Gastroesophageal sphincter (tissue), 4 donors: ENCODE measurements at regions not wholly inside any gene's neighbourhood (a gene's known extent, or its start where the extent isn't known, plus 50 kb on each side); places are given as distances from the start of the nearest gene placed in this dataset.

Experiments used
- ATAC-seq: fragments of 150-250 bp; one replicate; pipeline ENCODE4 v1.9.1; 2016; ENCODE audit warnings: mild to moderate bottlenecking, moderate library complexity
- H3K27ac ChIP-seq, 4 donors: fragments of 200-600 bp; sonication (generic) in 3 of 4; 1 replicate in 3 of 4; 2 replicates in 1 of 4; pipeline ENCODE4 v1.5.1; 2016 to 2019
- H3K27me3 ChIP-seq: fragments of 200-600 bp; sonication (generic); one replicate; pipeline ENCODE4 v1.5.1; 2019
- H3K36me3 ChIP-seq, 2 donors: fragments of 200-600 bp; sonication (generic); one replicate each; pipeline ENCODE4 v1.5.1; 2019; ENCODE audit warnings: control low read depth in 1 of 2
- H3K4me1 ChIP-seq, 3 donors: fragments of 200-600 bp; sonication (generic); 1 replicate in 2 of 3; 2 replicates in 1 of 3; pipeline ENCODE4 v1.5.1; 2016 to 2019; ENCODE audit warnings: control low read depth in 2 of 3
- H3K4me3 ChIP-seq, 2 donors: fragments of 200-600 bp; sonication (generic); one replicate each; pipeline ENCODE4 v1.5.1; 2019; ENCODE audit warnings: mild to moderate bottlenecking in 1 of 2, moderate library complexity in 1 of 2
- H3K9me3 ChIP-seq, 3 donors: fragments of 200-600 bp; sonication (generic); one replicate each; pipeline ENCODE4 v1.5.1; 2017 to 2019; ENCODE audit warnings: control low read depth in 2 of 3
- EP300 ChIP-seq: sonication (generic); formaldehyde crosslinking; IDR thresholded peaks from one replicate; pipeline ENCODE4 v1.6.1; 2017; ENCODE audit warnings: antibody characterized with exemption, mild to moderate bottlenecking
- POLR2A ChIP-seq, 2 donors: fragments of 450-650 bp; IDR thresholded peaks; one replicate each; pipeline ENCODE4 v1.6.1; 2017; ENCODE audit warnings: antibody characterized with exemption in 2 of 2, mild to moderate bottlenecking in 2 of 2, moderate library complexity in 1 of 2
- POLR2AphosphoS5 ChIP-seq: sonication (generic); formaldehyde crosslinking; IDR thresholded peaks from one replicate; pipeline ENCODE4 v1.6.1; 2017; ENCODE audit warnings: antibody characterized with exemption
- WGBS, 2 donors: methylation state at CpG; one replicate each; pipeline ENCODE4 v1.1.5; 2018; ENCODE audit warnings: low coverage in 1 of 2; 5-methylcytosine and 5-hydroxymethylcytosine counted together
- TF ChIP-seq, protein P1 (sequence below), 4 experiments: fragments of 200-600 bp in 2 of 4; fragments of 450-650 bp in 2 of 4; sonication (generic) in 1 of 4; IDR thresholded peaks; one replicate each; pipeline ENCODE4 v1.5.1; 2017 to 2019; ENCODE audit warnings: antibody characterized with exemption in 4 of 4, mild to moderate bottlenecking in 2 of 4, moderate library complexity in 2 of 4

DNA sequence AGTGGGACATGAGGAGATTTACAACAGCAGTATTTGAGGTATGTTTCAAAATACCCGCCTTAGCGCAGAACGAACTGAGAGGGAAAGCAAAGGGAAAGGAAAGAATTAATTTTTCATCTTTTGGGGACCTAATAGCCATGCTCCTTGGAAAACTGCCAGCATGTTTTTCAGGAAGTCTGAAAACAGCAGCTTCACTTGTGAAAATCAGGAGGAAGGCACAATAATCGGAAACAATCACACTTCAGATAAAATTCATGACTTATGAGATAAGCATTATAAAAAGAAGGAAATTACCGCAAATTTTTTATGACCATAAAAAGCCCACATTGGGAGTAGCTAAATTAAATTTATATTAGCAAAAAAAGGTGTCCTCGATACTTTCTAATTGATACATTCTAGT, 541.1 kb downstream of the HAO1 start:
- no peak for ATAC-seq
- 46 to 71% methylated on average over 6 of the region's 6 CpGs for WGBS, 2 donors

DNA sequence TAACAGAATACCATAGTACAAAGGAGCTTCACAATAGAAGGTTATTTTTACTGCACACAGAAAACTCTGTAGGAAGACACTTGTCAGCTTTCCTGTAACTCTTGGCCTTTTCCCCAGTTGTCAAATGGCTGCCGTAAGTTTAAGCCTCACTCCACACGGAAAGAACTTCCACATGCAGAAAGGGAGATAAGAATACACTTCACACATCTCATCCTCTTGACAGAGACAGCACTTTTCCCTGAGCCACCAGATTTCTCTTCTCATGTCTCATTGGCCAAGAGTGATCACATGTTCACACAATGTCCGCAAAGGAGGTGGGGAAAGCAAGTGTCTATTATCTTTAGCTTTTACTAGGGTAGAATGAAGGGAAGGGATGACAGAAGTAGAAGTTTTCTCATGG, 540.7 kb downstream of the HAO1 start:
- TF ChIP-seq EP300 (no peak), POLR2AphosphoS5 (no peak), POLR2A (IDR thresholded peaks at IDR 0.05) (no peak)
- TF ChIP-seq, protein P1, sequence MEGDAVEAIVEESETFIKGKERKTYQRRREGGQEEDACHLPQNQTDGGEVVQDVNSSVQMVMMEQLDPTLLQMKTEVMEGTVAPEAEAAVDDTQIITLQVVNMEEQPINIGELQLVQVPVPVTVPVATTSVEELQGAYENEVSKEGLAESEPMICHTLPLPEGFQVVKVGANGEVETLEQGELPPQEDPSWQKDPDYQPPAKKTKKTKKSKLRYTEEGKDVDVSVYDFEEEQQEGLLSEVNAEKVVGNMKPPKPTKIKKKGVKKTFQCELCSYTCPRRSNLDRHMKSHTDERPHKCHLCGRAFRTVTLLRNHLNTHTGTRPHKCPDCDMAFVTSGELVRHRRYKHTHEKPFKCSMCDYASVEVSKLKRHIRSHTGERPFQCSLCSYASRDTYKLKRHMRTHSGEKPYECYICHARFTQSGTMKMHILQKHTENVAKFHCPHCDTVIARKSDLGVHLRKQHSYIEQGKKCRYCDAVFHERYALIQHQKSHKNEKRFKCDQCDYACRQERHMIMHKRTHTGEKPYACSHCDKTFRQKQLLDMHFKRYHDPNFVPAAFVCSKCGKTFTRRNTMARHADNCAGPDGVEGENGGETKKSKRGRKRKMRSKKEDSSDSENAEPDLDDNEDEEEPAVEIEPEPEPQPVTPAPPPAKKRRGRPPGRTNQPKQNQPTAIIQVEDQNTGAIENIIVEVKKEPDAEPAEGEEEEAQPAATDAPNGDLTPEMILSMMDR (IDR thresholded peaks at IDR 0.05): no peak
- WGBS, 2 donors: 29 to 78% methylated on average over 3 of the region's 3 CpGs
- no peak for ATAC-seq
- Histone ChIP-seq H3K4me3 (no peak overlapping the region), H3K27me3 (no peaks in the 10 kb centered on the region), H3K4me1 (no peaks in the 10 kb centered on the region), H3K27ac (no peak overlapping the region), H3K9me3 (peaks cover 0 to 6% (median 0%) of the 10 kb centered on the region in 3 donors), H3K36me3 (no peaks in the 10 kb centered on the region)

More for the DNA sequence above, 541.1 kb downstream of the HAO1 start:
- peaks cover 0 to 6% (median 0%) of the 10 kb centered on the region in 3 donors for H3K9me3 ChIP-seq
- no peaks in the 10 kb centered on the region for H3K36me3 ChIP-seq
- no peak for TF ChIP-seq EP300
- no peak for TF ChIP-seq POLR2AphosphoS5
- TF ChIP-seq POLR2A (IDR thresholded peaks at IDR 0.05): no peak
- TF ChIP-seq, protein P1 (IDR thresholded peaks at IDR 0.05): no peak
- no peak overlapping the region for H3K4me3 ChIP-seq
- no peak overlapping the region for H3K27ac ChIP-seq
- H3K27me3 ChIP-seq: no peaks in the 10 kb centered on the region
- H3K4me1 ChIP-seq: no peaks in the 10 kb centered on the region

GRCh38 chr20:7406671-7407070, 533.6 kb downstream of the HAO1 start:
- Histone ChIP-seq H3K27ac (no peak overlapping the region), H3K36me3 (no peaks in the 10 kb centered on the region), H3K9me3 (no peaks in the 10 kb centered on the region), H3K4me3 (no peak overlapping the region), H3K4me1 (no peaks in the 10 kb centered on the region), H3K27me3 (no peaks in the 10 kb centered on the region)
- 100% methylated on average over 1 of the region's 1 CpG; no CpG with 5 or more reads in 1 of the 2 donors for WGBS, 2 donors
- TF ChIP-seq EP300 (no peak), POLR2A (IDR thresholded peaks at IDR 0.05) (no peak), POLR2AphosphoS5 (no peak)
- TF ChIP-seq, protein P1 (IDR thresholded peaks at IDR 0.05): no peak
- no peak for ATAC-seq

- Histone ChIP-seq H3K27me3 (no peaks in the 10 kb centered on the region), H3K27ac (no peak overlapping the region), H3K4me3 (no peak overlapping the region), H3K36me3 (no peaks in the 10 kb centered on the region), H3K9me3 (no peaks in the 10 kb centered on the region), H3K4me1 (no peaks in the 10 kb centered on the region)
- 36 to 71% methylated on average over 3 of the region's 3 CpGs for WGBS, 2 donors
- ATAC-seq: no peak
- TF ChIP-seq POLR2A (IDR thresholded peaks at IDR 0.05) (no peak), EP300 (no peak), POLR2AphosphoS5 (no peak)
- TF ChIP-seq, protein P1 (IDR thresholded peaks at IDR 0.05): no peak
Measured at GRCh38 chr20:7410150-7410549, 530.1 kb downstream of the HAO1 start.

GRCh38 chr20:7411075-7411474, 529.2 kb downstream of the HAO1 start:
- TF ChIP-seq POLR2AphosphoS5: no peak
- TF ChIP-seq POLR2A (IDR thresholded peaks at IDR 0.05): no peak
- TF ChIP-seq, protein P1 (IDR thresholded peaks at IDR 0.05): no peak
- TF ChIP-seq EP300: no peak
- Histone ChIP-seq H3K4me3 (no peak overlapping the region), H3K27me3 (no peaks in the 10 kb centered on the region), H3K36me3 (no peaks in the 10 kb centered on the region), H3K9me3 (no peaks in the 10 kb centered on the region), H3K27ac (no peak overlapping the region), H3K4me1 (no peaks in the 10 kb centered on the region)
- WGBS, 2 donors: 80 to 86% methylated on average over 5 of the region's 5 CpGs
- ATAC-seq: no peak
